NT2/D1 (cell line): ENCODE measurements at regions not wholly inside any gene's neighbourhood (a gene's known extent, or its start where the extent isn't known, plus 50 kb on each side); places are given as distances from the start of the nearest gene placed in this dataset.

Experiments used
- DNase-seq: peaks from one replicate; pipeline ENCODE4 v3.0.0-alpha.2; 2011; ENCODE audit warnings: low read depth, low spot score
- H3K27me3 ChIP-seq: 2 replicates; pipeline ENCODE4 v1.6.0; 2011; ENCODE audit warnings: mild to moderate bottlenecking; ENCODE audit not compliant: insufficient read length, insufficient read depth
- H3K36me3 ChIP-seq: 2 replicates; pipeline ENCODE4 v1.6.1; 2011; ENCODE audit warnings: mild to moderate bottlenecking, low read length, mixed read lengths; ENCODE audit not compliant: insufficient read depth, insufficient read length
- H3K4me1 ChIP-seq: 2 replicates; pipeline ENCODE4 v1.5.1; 2011; ENCODE audit not compliant: insufficient read depth, insufficient read length
- H3K4me3 ChIP-seq: 2 replicates; pipeline ENCODE4 v1.5.1; 2011; ENCODE audit warnings: low read depth; ENCODE audit not compliant: insufficient read length
- H3K9ac ChIP-seq: 2 replicates; pipeline ENCODE4 v1.6.0; 2011; ENCODE audit warnings: low read depth; ENCODE audit not compliant: insufficient read length
- H3K9me3 ChIP-seq: 2 replicates; pipeline ENCODE4 v1.5.1; 2011; ENCODE audit warnings: mild to moderate bottlenecking, low read length; ENCODE audit not compliant: insufficient read depth
- SUZ12 ChIP-seq: IDR thresholded peaks from 2 replicates; pipeline ENCODE4 v1.6.1; 2011; ENCODE audit not compliant: insufficient read length, insufficient read depth; ENCODE audit errors: extremely low read depth
- YY1 ChIP-seq: IDR thresholded peaks from 2 replicates; pipeline ENCODE4 v1.6.1; 2011; ENCODE audit not compliant: insufficient read length, insufficient read depth
- ZNF274 ChIP-seq: IDR thresholded peaks from 2 replicates; pipeline ENCODE4 v1.6.1; 2011; ENCODE audit warnings: mild to moderate bottlenecking, low read depth, low read length

DNA sequence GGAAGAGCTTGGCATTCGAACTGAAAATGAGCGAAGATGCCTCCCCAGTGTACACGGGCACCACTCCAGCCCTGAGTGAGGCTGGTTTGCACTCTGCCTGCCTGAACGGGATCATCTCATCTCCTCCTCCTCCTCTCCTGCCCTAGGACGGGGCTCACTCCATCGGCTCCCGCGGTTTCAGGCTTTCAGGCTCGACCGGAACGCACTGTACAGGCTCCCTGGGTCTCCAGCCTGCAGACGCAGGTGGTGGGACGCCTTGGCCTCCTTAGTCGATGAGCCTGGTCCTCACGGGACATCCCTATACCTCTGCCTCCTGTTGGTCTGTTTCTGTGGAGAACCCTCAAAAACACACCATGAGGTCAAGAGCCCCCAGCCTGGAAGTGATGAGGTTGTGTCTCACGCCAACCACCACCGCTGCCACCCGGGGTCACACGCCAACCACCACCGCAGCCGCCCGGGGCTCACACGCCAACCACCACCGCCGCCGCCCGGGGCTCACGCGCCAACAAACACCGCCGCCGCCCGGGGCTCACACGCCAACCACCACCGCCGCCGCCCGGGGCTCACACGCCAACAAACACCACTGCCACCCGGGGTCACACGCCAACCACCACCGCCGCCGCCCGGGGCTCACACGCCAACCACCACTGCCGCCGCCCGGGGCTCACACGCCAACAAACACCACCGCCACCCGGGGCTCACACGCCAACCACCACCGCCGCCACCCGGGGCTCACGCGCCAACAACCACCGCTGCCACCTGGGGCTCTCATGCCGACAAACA lies 56.3 kb downstream of the FOXL3 start:
- no peaks in the 10 kb centered on the region for H3K36me3 ChIP-seq
- TF ChIP-seq YY1: no peak
- TF ChIP-seq SUZ12: no peak
- TF ChIP-seq ZNF274: no peak
- peaks cover 3% of the 10 kb centered on the region for H3K27me3 ChIP-seq
- no peak overlapping the region for H3K4me3 ChIP-seq
- DNase-seq: no peak
- H3K4me1 ChIP-seq: peaks cover 8% of the 10 kb centered on the region
- H3K9ac ChIP-seq: no peak overlapping the region
- H3K9me3 ChIP-seq: no peaks in the 10 kb centered on the region

DNA sequence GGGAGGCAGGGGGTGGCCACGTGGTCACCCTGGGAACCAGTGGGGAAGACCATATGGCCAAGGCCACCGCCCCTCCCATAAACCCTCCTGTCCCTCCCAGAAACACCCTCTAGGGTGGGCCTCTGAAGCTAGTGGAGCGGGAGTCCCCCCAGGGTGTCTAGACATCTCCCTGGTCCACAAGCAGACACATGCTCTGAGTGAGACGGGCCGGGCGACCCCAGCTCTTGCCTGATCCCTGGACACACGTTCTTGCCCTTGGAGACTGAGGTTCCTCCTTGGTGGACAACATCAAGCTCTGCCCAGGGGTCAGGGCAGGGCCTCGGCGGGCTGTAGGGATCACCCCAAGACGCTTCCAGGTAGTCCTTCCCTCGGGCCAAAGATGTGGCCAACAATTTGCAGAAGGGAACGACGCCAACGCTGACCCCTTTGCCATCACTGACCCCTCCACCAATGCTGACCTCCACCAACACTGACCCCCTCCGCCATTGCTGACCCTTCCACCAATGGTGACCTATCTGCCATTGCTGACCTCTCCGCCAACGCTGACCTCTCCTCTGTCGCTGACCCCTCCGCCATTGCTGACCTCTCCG lies 57.1 kb downstream of the FOXL3 start:
- Histone ChIP-seq H3K36me3 (no peaks in the 10 kb centered on the region), H3K27me3 (peaks cover 3% of the 10 kb centered on the region), H3K4me1 (peaks cover 13% of the 10 kb centered on the region), H3K4me3 (no peak overlapping the region), H3K9me3 (no peaks in the 10 kb centered on the region), H3K9ac (no peak overlapping the region)
- TF ChIP-seq ZNF274: no peak
- TF ChIP-seq SUZ12: no peak
- no peak for TF ChIP-seq YY1
- DNase-seq: no peak

DNA sequence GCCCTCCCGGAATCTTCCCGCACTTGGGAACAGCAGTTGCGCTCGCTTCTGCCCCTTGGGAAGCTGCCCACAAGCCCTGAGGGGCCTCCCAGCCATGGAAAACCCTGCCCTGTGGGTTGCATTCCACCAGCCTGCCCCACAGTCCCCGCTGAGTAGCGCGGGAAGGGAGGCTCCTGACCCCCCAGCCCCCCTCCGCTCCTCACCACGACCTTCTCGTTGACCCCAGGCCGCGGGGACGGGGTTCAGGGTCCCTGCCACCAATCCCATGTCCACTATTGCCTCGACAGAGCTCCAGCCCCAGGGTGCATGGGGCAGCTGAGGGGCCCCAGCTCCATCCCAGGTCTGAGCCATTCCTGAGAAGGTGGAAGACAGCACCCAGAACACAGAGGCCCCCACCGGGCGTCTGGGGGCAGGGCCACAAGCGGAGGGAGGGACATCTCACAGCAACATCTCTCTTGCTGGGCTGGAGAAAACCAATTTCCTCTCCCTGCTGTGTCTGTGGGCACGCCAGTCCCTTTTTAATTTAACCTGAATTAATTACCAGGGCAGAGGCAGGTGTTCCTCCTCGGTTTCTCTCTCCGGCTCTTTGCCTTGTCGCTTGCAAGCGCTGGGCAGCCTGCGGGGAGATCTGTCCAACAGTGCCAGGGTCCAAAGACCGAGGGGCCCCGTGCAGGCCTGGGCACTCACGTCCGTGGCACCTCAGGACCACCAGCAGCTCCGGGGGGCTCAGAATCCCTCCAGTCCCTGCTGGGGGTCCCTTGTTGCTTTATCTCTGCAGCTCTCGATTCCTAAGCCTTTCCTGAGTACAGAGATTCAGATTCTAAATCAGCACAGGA lies 57.9 kb downstream of the FOXL3 start:
- no peaks in the 10 kb centered on the region for H3K36me3 ChIP-seq
- DNase-seq: no peak
- H3K9me3 ChIP-seq: no peaks in the 10 kb centered on the region
- H3K4me3 ChIP-seq: no peak overlapping the region
- H3K27me3 ChIP-seq: peaks cover 3% of the 10 kb centered on the region
- H3K9ac ChIP-seq: no peak overlapping the region
- peaks cover 15% of the 10 kb centered on the region for H3K4me1 ChIP-seq
- TF ChIP-seq YY1 (no peak), SUZ12 (no peak), ZNF274 (no peak)

DNA sequence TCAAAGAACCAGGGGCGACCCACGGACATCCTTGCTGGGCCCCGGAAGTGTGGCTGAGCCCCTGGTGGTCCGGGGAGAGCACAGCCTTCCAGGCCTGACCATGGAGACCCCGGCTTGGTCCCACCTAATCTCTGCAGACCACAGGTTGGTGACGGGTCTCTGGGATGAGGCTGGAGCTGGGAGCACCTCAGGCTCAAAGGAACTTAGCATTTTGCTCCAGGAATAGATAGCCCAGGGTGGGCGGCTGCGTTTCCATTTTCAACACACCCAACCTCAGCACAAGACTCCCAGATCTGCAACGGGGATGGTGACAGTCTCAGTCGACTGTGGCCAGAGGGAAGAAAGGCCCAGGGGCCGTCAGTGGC lies 58.5 kb downstream of the FOXL3 start:
- H3K9ac ChIP-seq: no peak overlapping the region

DNA sequence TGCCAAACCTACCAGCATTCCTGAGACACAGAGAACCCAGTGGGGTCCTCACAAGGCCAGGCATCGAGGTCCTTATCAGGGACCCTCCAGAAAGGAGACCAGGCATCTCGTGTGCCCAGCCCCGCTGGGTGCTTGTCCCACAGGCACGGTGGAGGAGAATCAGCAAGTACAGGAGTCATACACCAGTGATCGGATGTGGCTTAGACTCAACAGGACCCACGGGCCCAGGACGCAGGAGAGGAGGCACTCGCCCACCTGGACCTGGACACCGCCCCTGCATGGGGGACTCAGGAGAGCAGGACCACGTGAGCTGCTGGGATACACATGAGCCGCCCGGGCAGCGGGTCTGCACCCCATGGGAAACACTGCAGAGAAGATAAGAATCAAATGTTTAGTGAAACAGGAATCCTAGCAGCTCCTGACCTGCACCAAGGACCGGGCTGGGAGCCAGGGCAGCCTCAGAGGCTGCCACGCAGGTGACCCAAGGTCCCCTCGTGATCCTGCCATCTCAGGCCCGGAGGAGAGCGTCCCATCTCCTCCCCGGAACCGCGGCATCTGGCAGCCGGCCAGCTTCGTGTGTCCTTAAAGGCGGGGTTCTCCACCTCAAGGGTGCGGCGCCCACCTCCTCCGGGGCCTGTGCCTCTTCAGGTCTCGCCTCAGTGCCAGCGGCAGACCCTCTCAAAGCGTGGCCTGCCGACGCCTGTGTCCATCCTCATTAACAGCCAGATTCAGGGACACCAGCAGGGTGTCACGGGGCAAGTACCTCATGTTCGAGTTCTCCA lies 59.2 kb downstream of the FOXL3 start:
- Histone ChIP-seq H3K4me1 (peaks cover 7% of the 10 kb centered on the region), H3K9ac (no peak overlapping the region), H3K9me3 (no peaks in the 10 kb centered on the region), H3K4me3 (no peak overlapping the region), H3K36me3 (no peaks in the 10 kb centered on the region), H3K27me3 (peaks cover 3% of the 10 kb centered on the region)
- DNase-seq: no peak
- TF ChIP-seq YY1 (no peak), SUZ12 (no peak), ZNF274 (no peak)

More for the DNA sequence above, 58.5 kb downstream of the FOXL3 start:
- Histone ChIP-seq H3K27me3 (peaks cover 3% of the 10 kb centered on the region), H3K9me3 (no peaks in the 10 kb centered on the region), H3K4me3 (no peak overlapping the region), H3K36me3 (no peaks in the 10 kb centered on the region), H3K4me1 (peaks cover 13% of the 10 kb centered on the region)
- DNase-seq: no peak
- TF ChIP-seq SUZ12 (no peak), ZNF274 (no peak), YY1 (no peak)

DNA sequence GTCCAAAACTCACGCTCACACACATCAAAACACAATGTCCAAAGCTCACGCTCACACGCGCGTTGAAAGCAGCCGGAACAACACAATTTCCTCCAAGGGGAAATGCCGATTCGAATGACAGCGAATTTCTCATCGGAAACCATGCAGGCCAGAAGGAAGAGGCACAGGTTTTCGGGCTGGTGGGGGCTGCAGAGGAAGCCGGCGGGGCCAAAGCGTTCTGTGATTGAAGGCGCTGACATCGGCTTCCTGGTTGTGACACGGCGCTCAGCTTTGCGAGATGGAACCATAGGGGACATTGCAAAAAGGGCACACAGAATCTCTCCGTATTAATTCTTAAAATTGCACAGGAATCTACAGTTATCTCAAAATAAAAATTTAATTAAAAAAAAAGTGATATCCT lies 61.3 kb downstream of the FOXL3 start:
- no peak for DNase-seq

More for the DNA sequence above, 61.3 kb downstream of the FOXL3 start:
- H3K9me3 ChIP-seq: no peaks in the 10 kb centered on the region
- H3K9ac ChIP-seq: no peak overlapping the region
- H3K36me3 ChIP-seq: no peaks in the 10 kb centered on the region
- no peak overlapping the region for H3K4me3 ChIP-seq
- H3K27me3 ChIP-seq: no peaks in the 10 kb centered on the region
- no peak for TF ChIP-seq SUZ12
- no peak for TF ChIP-seq ZNF274
- TF ChIP-seq YY1: no peak
- H3K4me1 ChIP-seq: peaks cover 7% of the 10 kb centered on the region
